ENCODE measurements at regions not wholly inside any gene's neighbourhood (a gene's known extent, or its start where the extent isn't known, plus 50 kb on each side); places are given as distances from the start of the nearest gene placed in this dataset.

- no peak for DNase-seq (ENCODE audit: low read depth in 2 of 2)
These were observed 522.6 kb downstream of the CMPK2 start for GRCh38 chr2:6343076-6343475.

- no peak for DNase-seq (ENCODE audit: low read depth in 2 of 2)
These were observed 513.5 kb downstream of the CMPK2 start for GRCh38 chr2:6352247-6352646.

GRCh38 chr2:6352906-6353515, 512.7 kb downstream of the CMPK2 start:
- no peak for DNase-seq (ENCODE audit: low read depth in 2 of 2)

- no peak for DNase-seq (ENCODE audit: low read depth in 2 of 2)
These were observed 512.0 kb downstream of the CMPK2 start for GRCh38 chr2:6353669-6354068.

- DNase-seq (ENCODE audit: low read depth in 2 of 2), result no peak
These were observed 511.2 kb downstream of the CMPK2 start for GRCh38 chr2:6354546-6354945.

- DNase-seq (ENCODE audit: low read depth in 2 of 2), result no peak
These were observed 509.6 kb downstream of the CMPK2 start for GRCh38 chr2:6355886-6356761.

GRCh38 chr2:6358546-6358945, 507.2 kb downstream of the CMPK2 start:
- no peak for DNase-seq (ENCODE audit: low read depth in 2 of 2)

- DNase-seq (ENCODE audit: low read depth in 2 of 2), result no peak
These were observed 506.7 kb downstream of the CMPK2 start for GRCh38 chr2:6358985-6359384.

GRCh38 chr2:6359964-6360363, 505.7 kb downstream of the CMPK2 start:
- DNase-seq (ENCODE audit: low read depth in 2 of 2), result no peak

GRCh38 chr2:6362671-6363450, 502.8 kb downstream of the CMPK2 start:
- DNase-seq (ENCODE audit: low read depth in 2 of 2), result no peak

GRCh38 chr2:6368281-6368680, 497.4 kb downstream of the CMPK2 start:
- DNase-seq (ENCODE audit: low read depth in 2 of 2), result no peak

GRCh38 chr2:6369266-6369665, 496.4 kb downstream of the CMPK2 start:
- DNase-seq (ENCODE audit: low read depth in 2 of 2), result no peak

- no peak for DNase-seq (ENCODE audit: low read depth in 2 of 2)
These were observed 494.8 kb downstream of the CMPK2 start for GRCh38 chr2:6370753-6371551.

GRCh38 chr2:6372317-6372901, 493.3 kb downstream of the CMPK2 start:
- no peak for DNase-seq (ENCODE audit: low read depth in 2 of 2)

GRCh38 chr2:6381326-6381725, 484.4 kb downstream of the CMPK2 start:
- no peak for DNase-seq (ENCODE audit: low read depth in 2 of 2)

GRCh38 chr2:6384341-6384740, 481.4 kb downstream of the CMPK2 start:
- no peak for DNase-seq (ENCODE audit: low read depth in 2 of 2)

GRCh38 chr2:6392354-6392753, 473.4 kb downstream of the CMPK2 start:
- no peak for DNase-seq (ENCODE audit: low read depth in 2 of 2)

- no peak for DNase-seq (ENCODE audit: low read depth in 2 of 2)
These were observed 472.7 kb downstream of the CMPK2 start for GRCh38 chr2:6392966-6393365.

- no peak for DNase-seq (ENCODE audit: low read depth in 2 of 2)
These were observed 471.9 kb downstream of the CMPK2 start for GRCh38 chr2:6393819-6394218.

- DNase-seq (ENCODE audit: low read depth in 2 of 2), result no peak
These were observed 471.4 kb downstream of the CMPK2 start for GRCh38 chr2:6394276-6394675.

GRCh38 chr2:6398421-6398820, 467.3 kb downstream of the CMPK2 start:
- no peak for DNase-seq (ENCODE audit: low read depth in 2 of 2)
